PC-9 (cell line): ENCODE measurements at regions not wholly inside any gene's neighbourhood (a gene's known extent, or its start where the extent isn't known, plus 50 kb on each side); places are given as distances from the start of the nearest gene placed in this dataset.

ENCODE experiments used
- BruUV-seq: library from RNA; stranded (reverse); fragments of 400-500 nt; replicated peaks from 2 replicates; lab custom pipeline; 2021; lab: Mats Ljungman, UMichigan
- CTCF ChIA-PET: fragments of 300-600 bp; sonication (Branson Sonifier 250); formaldehyde crosslinking; loops from one replicate; lab custom pipeline; 2022; ENCODE audit warnings: antibody characterized with exemption; lab: Charles Lee
- POLR2A ChIA-PET: fragments of 300-600 bp; sonication (Branson Sonifier 250); formaldehyde crosslinking; loops from one replicate; lab custom pipeline; 2022; ENCODE audit warnings: antibody characterized with exemption; ENCODE audit not compliant: unreplicated experiment; lab: Charles Lee
- DNase-seq, 2 experiments: peaks; one replicate each; pipeline versions ENCODE4 v3.0.0 to v3.0.0-alpha.2; 2015 to 2022; ENCODE audit warnings: mixed read lengths in 1 of 2
- H2AFZ ChIP-seq: fragments of 200-600 bp; sonication (generic); 2 replicates; pipeline ENCODE4 v1.8.1; 2017; ENCODE audit warnings: antibody characterized with exemption
- H3F3A ChIP-seq: fragments of 200-600 bp; sonication (generic); 2 replicates; pipeline ENCODE4 v1.8.1; 2017; ENCODE audit warnings: antibody characterized with exemption, mild to moderate bottlenecking, low read depth; ENCODE audit not compliant: insufficient read depth
- H3K27ac ChIP-seq: fragments of 200-600 bp; sonication (generic); 2 replicates; pipeline ENCODE4 v1.6.1; 2016; ENCODE audit warnings: mixed run types
- H3K27me3 ChIP-seq: fragments of 200-600 bp; sonication (generic); 2 replicates; pipeline ENCODE4 v1.6.1; 2016; ENCODE audit warnings: low read depth, mixed run types; ENCODE audit not compliant: insufficient read depth
- H3K36me3 ChIP-seq: fragments of 200-600 bp; sonication (generic); 2 replicates; pipeline ENCODE4 v1.6.1; 2016; ENCODE audit warnings: low read depth, mixed run types
- H3K4me1 ChIP-seq: fragments of 200-600 bp; sonication (generic); replicated peaks from 2 replicates; pipeline ENCODE4 v1.6.1; 2016; ENCODE audit warnings: mixed run types; ENCODE audit not compliant: insufficient read depth
- H3K4me2 ChIP-seq: fragments of 200-600 bp; sonication (generic); 2 replicates; pipeline ENCODE4 v1.6.1; 2017; ENCODE audit warnings: mixed run types
- H3K4me3 ChIP-seq: fragments of 200-600 bp; sonication (generic); 2 replicates; pipeline ENCODE4 v1.6.1; 2016; ENCODE audit warnings: mixed run types
- H3K79me2 ChIP-seq: fragments of 200-600 bp; sonication (generic); 2 replicates; pipeline ENCODE4 v1.6.1; 2017; ENCODE audit warnings: low read depth, mixed run types
- H3K9me2 ChIP-seq: fragments of 200-600 bp; sonication (generic); 2 replicates; pipeline ENCODE4 v1.8.1; 2017; ENCODE audit warnings: mild to moderate bottlenecking; ENCODE audit not compliant: insufficient read depth
- H3K9me3 ChIP-seq: fragments of 200-600 bp; sonication (generic); 2 replicates; pipeline ENCODE4 v1.8.1; 2016; ENCODE audit warnings: low read depth; ENCODE audit not compliant: insufficient read depth
- H4K20me1 ChIP-seq: fragments of 200-600 bp; sonication (generic); 2 replicates; pipeline ENCODE4 v1.8.1; 2017; ENCODE audit not compliant: insufficient read depth
- EZH2 ChIP-seq: fragments of 200-600 bp; sonication (generic); IDR thresholded peaks from 2 replicates; pipeline ENCODE4 v1.8.0; 2017; ENCODE audit warnings: antibody characterized with exemption, low read depth
- intact Hi-C: fragments of 100-400 bp; cut with micrococcal nuclease; formaldehyde crosslinking; loops from one replicate; pipeline ENCODE4 v1.10.0; 2022; ENCODE audit not compliant: unreplicated experiment
- TF ChIP-seq, protein P1 (sequence below): fragments of 200-600 bp; sonication (generic); conservative IDR thresholded peaks from 2 replicates; pipeline ENCODE4 v1.6.1; 2017; ENCODE audit warnings: mixed run types, antibody characterized with exemption, mild to moderate bottlenecking, moderate library complexity

DNA sequence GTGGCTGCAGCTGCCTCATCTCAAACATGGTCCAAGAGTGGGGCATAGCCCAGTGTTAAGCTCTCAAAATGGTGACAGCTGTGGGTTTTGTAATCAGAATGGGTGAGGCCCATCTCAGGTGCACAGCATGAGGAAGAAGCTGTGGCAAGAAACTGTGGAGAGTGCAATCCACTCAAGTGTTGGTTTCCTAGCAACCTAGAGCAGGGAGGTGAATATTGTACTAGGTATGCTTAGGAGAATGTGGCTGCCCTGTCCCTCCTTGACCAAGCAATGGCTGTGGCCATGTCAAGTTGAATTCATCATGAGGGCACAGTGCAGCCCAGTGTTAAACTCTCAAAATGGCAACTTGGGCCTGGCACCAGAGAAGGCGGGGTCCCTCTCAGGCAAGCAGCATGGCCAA is 160.5 kb upstream of the KCNN2 start:
- Histone ChIP-seq H3K79me2 (no peaks in the 10 kb centered on the region), H3K27me3 (no peaks in the 10 kb centered on the region), H3K4me3 (no peak overlapping the region), H3K27ac (no peak overlapping the region), H4K20me1 (no peaks in the 10 kb centered on the region), H3F3A (no peaks in the 10 kb centered on the region), H3K9me2 (no peaks in the 10 kb centered on the region), H3K4me2 (no peak overlapping the region), H3K4me1 (no peaks in the 10 kb centered on the region), H3K9me3 (no peaks in the 10 kb centered on the region), H3K36me3 (no peaks in the 10 kb centered on the region), H2AFZ (no peak overlapping the region)
- ChIA-PET CTCF (no interaction called here), POLR2A (no interaction called here)
- TF ChIP-seq, protein P1, sequence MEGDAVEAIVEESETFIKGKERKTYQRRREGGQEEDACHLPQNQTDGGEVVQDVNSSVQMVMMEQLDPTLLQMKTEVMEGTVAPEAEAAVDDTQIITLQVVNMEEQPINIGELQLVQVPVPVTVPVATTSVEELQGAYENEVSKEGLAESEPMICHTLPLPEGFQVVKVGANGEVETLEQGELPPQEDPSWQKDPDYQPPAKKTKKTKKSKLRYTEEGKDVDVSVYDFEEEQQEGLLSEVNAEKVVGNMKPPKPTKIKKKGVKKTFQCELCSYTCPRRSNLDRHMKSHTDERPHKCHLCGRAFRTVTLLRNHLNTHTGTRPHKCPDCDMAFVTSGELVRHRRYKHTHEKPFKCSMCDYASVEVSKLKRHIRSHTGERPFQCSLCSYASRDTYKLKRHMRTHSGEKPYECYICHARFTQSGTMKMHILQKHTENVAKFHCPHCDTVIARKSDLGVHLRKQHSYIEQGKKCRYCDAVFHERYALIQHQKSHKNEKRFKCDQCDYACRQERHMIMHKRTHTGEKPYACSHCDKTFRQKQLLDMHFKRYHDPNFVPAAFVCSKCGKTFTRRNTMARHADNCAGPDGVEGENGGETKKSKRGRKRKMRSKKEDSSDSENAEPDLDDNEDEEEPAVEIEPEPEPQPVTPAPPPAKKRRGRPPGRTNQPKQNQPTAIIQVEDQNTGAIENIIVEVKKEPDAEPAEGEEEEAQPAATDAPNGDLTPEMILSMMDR = no peak
- no peak for TF ChIP-seq EZH2
- intact Hi-C loops = no loop called here
- BruUV-seq = no TSS peak
- no peak for DNase-seq

DNA sequence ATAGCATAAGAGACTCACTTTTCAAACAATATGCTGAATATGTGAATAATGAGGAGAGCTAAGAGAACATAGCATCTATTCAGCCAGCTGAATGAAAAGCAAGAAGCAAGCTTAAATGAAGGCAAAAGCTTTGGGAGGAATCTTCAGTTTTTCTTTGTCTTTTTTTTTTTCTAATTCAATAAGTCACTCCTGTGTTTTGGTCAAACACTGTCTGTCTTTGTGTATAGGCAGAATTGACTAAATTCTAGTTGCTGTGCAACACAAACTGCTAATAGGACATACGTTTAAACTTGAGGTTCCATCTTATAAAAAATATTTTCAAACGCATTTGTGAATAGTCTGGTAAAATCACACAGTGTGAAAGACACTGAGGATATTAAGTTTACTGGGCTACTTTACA is 156.9 kb upstream of the KCNN2 start:
- H2AFZ ChIP-seq = no peak overlapping the region
- H3K79me2 ChIP-seq = no peaks in the 10 kb centered on the region
- BruUV-seq = no TSS peak
- H3K36me3 ChIP-seq = no peaks in the 10 kb centered on the region
- no peak overlapping the region for H3K4me2 ChIP-seq
- ChIA-PET POLR2A (no interaction called here), CTCF (no interaction called here)
- TF ChIP-seq, protein P1 = no peak
- TF ChIP-seq EZH2 = no peak
- no peaks in the 10 kb centered on the region for H3K27me3 ChIP-seq
- H3F3A ChIP-seq = no peaks in the 10 kb centered on the region
- H3K9me3 ChIP-seq = no peaks in the 10 kb centered on the region
- H3K9me2 ChIP-seq = no peaks in the 10 kb centered on the region
- no peaks in the 10 kb centered on the region for H4K20me1 ChIP-seq
- no peaks in the 10 kb centered on the region for H3K4me1 ChIP-seq
- intact Hi-C loops = no loop called here
- no peak for DNase-seq
- no peak overlapping the region for H3K4me3 ChIP-seq
- H3K27ac ChIP-seq = no peak overlapping the region

DNA sequence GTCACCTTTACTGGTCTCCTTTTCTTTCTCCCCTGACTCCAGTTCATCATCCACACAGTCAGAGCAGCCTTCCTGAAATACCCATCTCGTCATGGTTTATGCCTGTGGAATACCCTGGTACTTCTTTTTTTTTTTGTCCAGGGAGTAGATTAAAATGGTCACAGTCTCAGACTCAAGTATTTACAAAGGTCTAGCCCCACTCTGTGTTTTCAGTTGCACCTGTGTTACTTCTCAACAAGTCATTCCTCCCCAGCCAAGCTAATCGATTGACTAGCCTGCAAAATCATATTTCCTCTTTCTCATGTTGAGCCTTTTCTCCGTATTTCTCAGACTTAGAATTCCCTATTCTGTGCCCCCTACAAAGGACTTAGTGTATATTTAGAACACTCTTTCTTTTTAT is 155.2 kb upstream of the KCNN2 start:
- no peak overlapping the region for H2AFZ ChIP-seq
- intact Hi-C loops = no loop called here
- no peak for TF ChIP-seq EZH2
- TF ChIP-seq, protein P1 = no peak
- ChIA-PET CTCF (no interaction called here), POLR2A (no interaction called here)
- no TSS peak for BruUV-seq
- H3K27ac ChIP-seq = no peak overlapping the region
- no peaks in the 10 kb centered on the region for H3K9me3 ChIP-seq
- no peaks in the 10 kb centered on the region for H3K36me3 ChIP-seq
- H3K79me2 ChIP-seq = no peaks in the 10 kb centered on the region
- H3K4me1 ChIP-seq = no peaks in the 10 kb centered on the region
- H3K4me2 ChIP-seq = no peak overlapping the region
- H4K20me1 ChIP-seq = no peaks in the 10 kb centered on the region
- no peak overlapping the region for H3K4me3 ChIP-seq
- no peaks in the 10 kb centered on the region for H3K9me2 ChIP-seq
- no peak for DNase-seq
- no peaks in the 10 kb centered on the region for H3F3A ChIP-seq
- no peaks in the 10 kb centered on the region for H3K27me3 ChIP-seq
